Activated CD4-positive, alpha-beta T cell treated with anti-CD3 and anti-CD28 coated beads, Interleukin-2, amount 50 U/mL, for 1 hour (primary cell): ENCODE measurements at regions not wholly inside any gene's neighbourhood (a gene's known extent, or its start where the extent isn't known, plus 50 kb on each side); places are given as distances from the start of the nearest gene placed in this dataset.
"Not testable (repeated sequence)": the region's sequence is repeated elsewhere in the genome, so short reads cannot be mapped to it uniquely, and the experiment has no call there.

ENCODE experiments used
- DNase-seq: peaks from one replicate; pipeline ENCODE4 v3.0.0-alpha.2; 2020

- not testable (repeated sequence) for DNase-seq
Measured at GRCh38 chr9:126190994-126191393, 135.6 kb upstream of the MVB12B start.

GRCh38 chr9:126198854-126199253 is 127.8 kb upstream of the MVB12B start:
- DNase-seq = no peak

GRCh38 chr9:126203313-126203712 is 123.3 kb upstream of the MVB12B start:
- no peak for DNase-seq

DNA sequence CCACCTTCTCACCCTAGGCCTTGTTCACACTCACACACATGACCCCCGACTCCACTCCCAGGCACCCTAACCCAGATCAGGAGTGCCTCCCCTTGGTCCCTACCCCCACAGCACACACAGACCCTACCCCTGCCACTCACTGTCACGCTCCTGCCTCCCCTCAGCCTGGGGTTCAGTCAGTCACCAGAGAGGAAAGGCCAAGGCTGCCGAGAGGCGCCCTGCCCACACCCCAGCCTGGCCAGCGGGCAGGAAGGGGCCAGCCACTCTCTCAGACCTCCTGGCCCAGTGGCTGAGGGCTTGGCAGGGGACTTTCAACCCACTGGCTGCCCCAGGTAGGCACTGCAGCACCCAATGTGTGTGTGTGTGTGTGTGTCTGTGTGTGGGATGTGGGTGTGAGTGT is 122.4 kb upstream of the MVB12B start:
- no peak for DNase-seq

GRCh38 chr9:126204708-126205225 is 121.9 kb upstream of the MVB12B start:
- DNase-seq = no peak

GRCh38 chr9:126205265-126205664 is 121.4 kb upstream of the MVB12B start:
- no peak for DNase-seq

DNA sequence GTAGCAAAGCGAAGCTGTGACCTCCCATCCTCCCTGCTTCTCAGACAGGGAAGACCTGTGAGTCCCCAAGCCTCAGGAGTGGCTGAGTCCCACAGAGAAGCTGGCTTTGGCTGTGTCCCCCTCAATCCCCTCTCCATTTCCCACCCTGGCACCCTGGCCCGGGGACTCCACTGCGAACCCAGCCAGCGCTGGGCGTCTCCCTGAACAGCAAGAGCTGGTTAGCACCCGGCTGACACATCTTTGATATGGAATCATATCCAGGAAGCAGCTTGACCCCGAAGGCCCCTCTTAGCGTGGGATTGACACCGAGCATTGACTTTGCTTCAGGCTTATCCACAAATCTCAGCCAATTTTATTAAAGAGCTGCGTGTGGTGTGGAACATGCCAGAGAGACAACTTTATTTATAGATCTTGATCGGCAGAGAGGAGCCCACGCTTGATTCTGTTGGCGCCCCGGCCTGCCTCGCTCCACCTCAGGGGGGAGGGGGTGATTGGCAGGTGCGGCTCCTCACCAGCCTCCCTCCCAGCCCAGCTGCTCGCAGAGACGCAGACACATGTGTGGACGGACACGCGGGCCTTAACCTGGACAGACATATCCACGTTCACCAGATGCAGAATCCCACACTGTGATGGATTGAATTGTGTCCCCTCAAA is 120.7 kb upstream of the MVB12B start:
- DNase-seq = no peak

- no peak for DNase-seq
Measured at GRCh38 chr9:126207256-126207655, 119.4 kb upstream of the MVB12B start.

GRCh38 chr9:126208216-126208758 is 118.3 kb upstream of the MVB12B start:
- DNase-seq = no peak

DNA sequence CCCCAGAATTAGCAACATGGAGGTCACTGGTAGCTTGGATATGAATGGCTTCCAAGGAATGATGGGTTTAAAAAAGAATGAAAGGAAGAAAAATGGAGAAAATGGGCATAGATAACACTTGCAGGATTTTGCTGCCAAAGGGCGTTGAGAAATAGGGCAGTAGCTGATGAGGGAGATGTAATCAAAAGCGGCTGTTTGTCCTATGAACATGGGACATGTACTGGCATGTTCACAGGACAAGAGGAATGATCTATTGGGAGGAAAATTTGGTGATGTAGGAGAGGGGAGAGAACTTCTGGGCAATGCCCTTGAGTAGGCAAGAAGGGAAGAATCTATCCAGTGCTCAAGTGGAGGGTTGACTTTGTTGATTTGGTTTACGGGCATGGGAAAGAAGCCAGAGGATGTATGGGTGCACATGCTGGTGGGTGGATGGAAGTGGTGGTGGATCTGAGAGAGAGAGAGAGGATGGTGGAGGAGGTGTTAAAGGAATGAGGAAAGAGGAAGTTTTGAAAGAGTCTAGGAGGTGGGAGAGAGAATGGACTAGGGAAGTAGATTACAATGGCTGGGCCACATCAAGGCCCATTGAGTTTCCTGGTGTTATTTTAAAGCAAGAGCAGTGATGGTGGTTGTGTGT is 115.1 kb upstream of the MVB12B start:
- no peak for DNase-seq

DNA sequence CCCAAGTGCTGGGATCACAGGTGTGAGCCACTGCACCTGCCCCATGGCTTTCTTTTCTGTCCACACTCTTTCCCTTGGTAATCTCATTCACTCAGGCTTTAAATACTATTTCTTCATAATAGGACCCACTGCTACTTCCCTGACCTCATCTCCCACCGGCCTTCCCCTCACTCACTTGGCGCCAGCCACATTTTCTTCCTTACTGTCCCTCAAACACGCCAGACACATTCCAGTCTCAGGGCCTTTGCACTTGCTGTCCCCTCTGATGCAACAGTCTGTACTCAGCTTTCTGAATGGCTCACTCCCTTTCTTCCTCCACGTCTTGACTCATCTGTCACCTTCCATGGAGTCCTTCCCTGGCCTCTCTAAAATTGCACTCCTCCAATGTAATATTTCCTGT is 111.1 kb upstream of the MVB12B start:
- DNase-seq = no peak

DNA sequence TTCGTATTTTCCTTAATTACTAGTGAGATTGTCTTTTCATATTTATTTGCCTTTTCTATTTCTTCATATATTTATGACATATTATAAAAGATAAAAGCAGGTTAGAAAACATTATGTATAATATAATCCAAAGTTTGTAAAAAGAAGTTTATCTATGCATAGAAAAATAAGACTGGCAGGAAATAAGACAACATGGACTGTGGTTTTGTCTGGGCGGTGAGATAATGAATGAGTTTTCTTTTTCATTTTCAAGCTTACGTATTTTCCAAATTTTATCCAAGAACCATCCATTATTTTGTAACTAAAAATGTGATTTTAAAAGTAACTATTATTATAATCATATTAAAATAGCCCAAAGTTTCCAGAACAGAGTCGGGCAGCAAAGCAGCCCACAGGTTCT is 109.8 kb upstream of the MVB12B start:
- no peak for DNase-seq

DNA sequence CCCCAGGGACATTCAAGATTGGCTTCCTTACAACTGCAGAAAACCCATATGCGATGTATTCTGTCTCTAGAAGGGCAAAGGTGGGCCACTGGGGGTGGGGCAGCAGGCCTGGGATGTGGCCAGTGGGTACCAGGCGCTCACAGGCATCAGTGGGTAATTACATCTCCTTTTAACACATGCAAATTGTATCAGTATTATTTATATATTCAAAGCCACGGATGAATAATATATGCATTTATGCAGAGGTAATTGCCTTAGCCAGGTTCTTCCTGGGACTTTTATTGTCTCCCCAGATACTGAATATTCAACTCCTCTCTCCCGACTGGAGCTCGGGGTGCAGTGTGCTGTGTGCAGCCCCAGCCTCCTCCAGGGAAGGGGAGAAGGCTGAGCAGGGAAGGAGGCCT is 109.4 kb upstream of the MVB12B start:
- no peak for DNase-seq

DNA sequence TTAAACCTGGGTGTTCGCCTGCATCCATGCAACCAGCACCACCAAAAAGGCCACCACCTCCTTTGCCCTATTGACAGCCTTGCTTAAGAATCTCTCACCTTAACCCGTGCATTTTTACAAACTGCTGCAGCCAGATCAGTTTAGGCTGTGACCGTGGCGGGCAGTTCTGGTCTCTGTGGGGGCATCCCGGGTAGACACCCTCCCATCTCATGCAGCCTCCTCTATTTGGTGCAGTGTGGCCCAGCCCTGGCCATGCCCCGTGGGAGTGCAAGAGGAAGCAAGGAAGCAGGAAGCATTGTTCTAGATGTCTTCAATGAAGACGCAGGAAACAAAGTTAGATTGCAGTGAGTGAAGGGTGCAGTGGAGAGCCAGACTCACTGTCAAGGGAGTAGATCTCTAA is 108.8 kb upstream of the MVB12B start:
- DNase-seq = no peak

DNA sequence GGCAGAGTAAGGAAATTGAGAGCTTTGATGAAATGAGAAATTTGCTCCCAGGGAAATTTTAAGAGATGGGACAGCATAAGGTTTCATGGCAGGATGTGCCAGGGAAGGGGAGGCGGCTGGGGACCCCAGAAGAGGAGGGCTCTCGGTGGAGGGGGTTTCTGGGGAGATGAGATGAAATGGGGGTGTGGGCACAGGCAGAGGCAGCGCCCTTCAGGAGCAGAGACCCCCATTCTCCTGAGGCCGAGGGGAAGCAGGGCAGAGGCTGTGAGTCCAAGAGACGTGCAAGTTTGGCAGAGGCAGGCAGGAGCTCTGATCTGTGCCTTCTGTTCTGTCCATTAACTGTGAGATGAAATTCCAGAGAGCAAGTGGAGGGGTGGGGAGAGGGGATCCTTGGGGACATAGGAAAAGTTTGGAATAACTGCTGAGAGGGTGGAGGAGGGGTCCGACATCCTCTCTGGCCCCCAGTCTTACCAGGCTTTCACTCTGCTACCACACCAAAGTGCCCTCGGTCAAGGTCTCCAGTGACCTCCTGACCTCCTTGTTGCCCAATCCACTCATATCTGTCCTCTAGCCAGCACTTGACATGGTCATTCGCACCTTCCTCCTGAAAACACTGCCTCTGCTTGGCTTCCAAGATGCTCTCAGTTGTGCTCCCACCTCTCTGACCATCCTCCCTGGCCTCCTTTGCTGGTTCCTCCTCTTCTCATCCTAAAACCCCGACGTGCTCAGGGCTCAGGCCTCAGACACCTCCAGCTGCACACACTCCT is 108.1 kb upstream of the MVB12B start:
- DNase-seq = no peak

- no peak for DNase-seq
Measured at GRCh38 chr9:126219166-126219565, 107.5 kb upstream of the MVB12B start.

DNA sequence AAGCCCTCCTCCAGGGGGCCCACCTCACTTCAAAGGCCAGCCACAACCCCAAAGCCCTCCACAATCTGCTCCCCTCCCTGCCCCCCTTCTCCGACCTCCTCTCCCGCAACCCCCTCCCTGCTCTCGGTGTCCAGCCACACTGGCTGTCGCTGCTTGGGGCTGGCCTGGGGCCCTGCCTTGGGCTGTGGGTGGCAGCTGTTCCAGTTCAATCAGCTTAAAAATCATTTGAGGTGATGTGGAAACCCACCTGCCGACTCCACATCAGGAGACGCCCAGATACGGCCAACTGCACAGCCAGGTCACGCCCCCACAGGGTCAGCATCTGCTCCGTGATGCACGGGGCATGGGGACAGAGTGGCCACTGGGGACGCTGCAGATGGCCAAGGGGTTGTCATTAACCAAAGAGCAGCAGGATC is 107.0 kb upstream of the MVB12B start:
- DNase-seq = no peak

GRCh38 chr9:126221480-126221879 is 105.1 kb upstream of the MVB12B start:
- DNase-seq = no peak

- DNase-seq = no peak
Measured at GRCh38 chr9:126222363-126222834, 104.2 kb upstream of the MVB12B start.

DNA sequence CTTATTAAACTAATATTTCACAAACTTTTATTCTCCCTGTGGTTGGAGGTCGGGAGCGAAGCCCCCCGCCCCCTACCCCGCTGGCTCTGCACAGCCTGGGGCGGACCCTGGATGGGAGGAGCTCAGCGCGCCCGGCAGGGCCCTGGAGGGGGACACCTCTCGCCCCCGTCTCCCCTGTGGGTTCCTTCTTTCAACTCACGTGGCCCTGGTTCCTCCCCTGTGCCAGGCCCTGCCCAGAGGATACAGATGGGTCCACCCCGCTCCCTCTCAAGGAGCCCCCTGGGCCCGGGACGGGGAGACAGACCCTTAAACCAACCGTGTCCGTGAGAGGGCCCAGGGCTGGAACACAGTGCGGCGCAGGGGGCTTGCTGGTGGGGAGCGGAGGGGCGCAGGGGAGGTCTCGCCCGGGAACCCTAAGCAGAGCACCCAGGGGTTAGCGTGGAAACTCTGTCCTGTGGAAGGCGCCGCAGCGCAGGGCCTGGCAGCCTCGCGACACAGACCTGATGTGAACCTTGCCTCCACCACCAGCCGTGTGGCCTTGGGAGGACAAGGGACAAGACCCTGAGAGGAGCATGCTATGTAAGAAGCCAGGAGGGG is 103.7 kb upstream of the MVB12B start:
- no peak for DNase-seq

- DNase-seq = no peak
Measured at GRCh38 chr9:126223798-126224531, 102.7 kb upstream of the MVB12B start.
